ENCODE measurements at regions not wholly inside any gene's neighbourhood (a gene's known extent, or its start where the extent isn't known, plus 50 kb on each side); places are given as distances from the start of the nearest gene placed in this dataset.

DNA sequence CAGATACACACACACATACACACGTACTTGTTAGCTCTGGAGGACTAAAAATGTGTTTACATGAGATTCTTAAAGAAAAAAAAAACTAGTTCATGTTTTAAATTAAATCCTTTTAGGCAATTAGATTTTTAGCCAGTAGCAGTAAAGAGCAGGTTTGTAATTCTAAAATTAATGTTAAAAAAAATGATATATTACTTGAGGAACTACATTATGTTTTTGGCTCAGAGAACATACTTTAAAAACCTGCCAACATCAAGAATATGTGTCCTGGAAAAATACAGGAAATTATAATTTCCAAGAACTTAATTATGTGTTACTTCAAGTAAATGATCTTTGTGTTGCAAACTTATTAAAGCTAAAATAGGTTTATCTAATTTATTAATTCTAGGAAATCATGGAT is 594.3 kb upstream of the PCDH7 start:
- TF ChIP-seq CTCF (conservative IDR thresholded peaks at IDR 0.05) (no peak), ZFX (IDR thresholded peaks at IDR 0.05) (no peak)

All from C4-2B (cell line).